CD1c-positive myeloid dendritic cell (primary cell): ENCODE measurements at regions not wholly inside any gene's neighbourhood (a gene's known extent, or its start where the extent isn't known, plus 50 kb on each side); places are given as distances from the start of the nearest gene placed in this dataset.
A peak's percentile ranks its signal among the peaks of the same experiment; 100 is the strongest.
"Not testable (repeated sequence)": the region's sequence is repeated elsewhere in the genome, so short reads cannot be mapped to it uniquely, and the experiment has no call there.

ENCODE experiments used
- DNase-seq: peaks from one replicate; pipeline ENCODE4 v3.0.0-alpha.2; 2016; ENCODE audit errors: extremely low spot score

DNA sequence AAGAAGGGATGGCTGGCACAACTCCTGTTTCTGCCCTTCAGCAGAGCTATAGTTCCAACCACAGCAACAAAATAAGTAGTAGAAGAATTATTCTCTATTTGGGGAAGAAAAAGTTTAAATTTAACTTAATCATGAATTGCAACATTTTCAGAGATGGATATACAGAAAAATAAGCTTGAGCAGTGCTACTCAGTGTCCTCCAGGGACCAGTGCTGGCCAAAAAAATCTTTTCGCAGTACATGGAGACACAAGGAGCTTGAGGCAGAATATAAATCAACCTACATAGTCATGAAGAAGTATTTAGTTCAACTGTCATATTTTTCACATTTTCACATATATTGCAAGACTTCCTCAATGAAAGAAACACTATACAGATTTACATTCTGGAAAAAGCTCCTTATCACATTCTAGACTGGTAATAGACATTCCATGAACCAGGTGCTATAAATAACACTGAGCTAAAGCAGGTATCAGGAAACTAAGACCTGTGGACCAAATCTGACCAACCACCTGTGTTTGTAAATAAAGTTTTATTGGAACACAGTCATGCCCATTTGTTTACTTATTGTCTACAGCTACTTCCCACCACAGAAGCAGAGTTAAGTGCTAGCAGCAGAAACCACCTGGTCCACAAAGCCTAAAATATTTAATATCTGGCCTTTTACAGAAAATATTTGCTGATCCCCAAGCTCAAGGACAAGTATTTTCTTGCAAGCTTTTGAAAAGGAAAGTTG, 101.9 kb downstream of the RGS21 start:
- DNase-seq, result no peak

DNA sequence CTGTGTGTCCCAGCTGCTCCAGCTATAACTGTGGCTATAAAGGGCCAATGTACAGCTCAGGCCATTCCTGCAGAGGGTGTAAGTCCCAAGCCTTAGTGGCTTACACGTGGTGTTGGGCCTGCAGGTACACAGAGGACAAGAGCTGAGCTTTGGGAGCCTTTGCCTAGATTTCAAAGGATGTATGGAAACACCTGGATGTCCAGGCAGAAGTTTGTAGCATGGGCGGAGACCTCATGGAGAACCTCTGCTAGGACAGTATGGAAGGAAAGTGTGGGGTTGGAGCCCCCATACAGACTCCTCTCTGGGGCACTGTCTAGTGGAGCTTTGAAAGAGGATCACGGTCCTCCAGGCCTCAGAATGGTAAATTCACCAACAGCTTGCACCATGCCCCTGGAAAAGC, 113.9 kb downstream of the RGS21 start:
- no peak for DNase-seq

DNA sequence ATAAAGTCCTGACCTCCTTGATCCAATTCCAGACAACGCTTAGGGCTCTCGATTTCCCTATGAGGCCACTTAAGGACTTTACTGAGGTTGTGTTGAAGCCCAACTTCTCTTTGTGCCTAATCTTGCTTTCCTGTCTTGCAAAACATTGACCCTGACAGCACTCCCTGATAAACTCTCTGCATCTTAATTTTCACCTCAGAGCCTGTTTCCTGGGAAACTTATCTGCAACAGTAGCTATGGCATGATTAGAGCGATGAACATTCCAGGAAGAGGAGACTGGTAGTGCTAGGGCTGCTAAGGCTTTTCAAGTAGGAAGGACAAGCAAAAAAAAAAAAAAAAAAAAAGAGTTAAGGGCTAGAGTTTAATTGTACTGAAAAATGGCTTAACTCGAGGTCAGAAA, 118.9 kb downstream of the RGS21 start:
- DNase-seq, result no peak

DNA sequence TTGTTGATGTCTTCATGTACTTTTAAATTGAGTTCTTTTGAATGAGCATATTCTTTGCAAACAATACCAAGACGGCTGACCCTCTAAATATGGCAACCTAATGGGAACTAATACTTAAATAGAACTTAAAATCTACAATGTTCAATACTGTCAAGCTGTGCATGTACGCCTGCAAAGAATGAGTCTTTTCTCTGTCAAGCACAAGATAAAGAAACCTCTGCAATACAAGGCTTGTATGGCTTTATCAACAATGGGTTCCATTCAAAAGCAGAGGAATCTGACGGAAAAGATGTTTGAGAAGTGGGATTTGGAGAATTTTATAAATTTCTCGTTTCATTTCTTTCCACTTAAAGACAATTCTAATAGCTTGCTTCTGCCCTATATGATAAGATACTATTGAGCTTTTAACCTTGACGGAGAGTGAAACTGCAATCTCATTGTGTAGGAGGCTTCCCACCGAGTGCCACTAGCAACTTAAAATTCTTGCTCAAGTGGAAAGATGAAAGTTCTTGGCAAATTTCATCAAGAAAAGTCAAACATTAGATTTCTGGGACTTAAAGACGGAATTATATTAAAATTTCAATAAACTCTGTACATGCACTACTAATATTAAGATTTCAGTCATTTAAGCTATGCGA, 119.8 kb downstream of the RGS21 start:
- no peak for DNase-seq

DNA sequence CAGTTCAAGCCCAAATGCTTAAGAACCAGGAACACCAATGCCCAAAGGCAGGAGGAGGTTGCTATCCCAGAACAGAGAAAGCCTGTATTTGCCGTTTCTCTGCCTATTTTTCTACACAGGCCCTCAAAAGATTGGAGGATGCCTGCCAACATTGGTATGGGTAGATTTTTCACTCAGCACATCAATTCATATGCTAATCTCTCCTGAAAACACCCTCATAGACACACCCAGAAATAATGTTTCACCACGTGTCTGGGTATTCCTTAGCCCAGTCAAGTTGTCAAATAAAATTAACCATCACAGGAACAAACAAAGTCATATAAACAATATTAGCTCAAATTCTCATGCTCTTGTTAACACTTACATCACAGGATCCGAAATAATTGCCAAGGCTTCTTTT, 121.9 kb downstream of the RGS21 start:
- DNase-seq, result no peak

DNA sequence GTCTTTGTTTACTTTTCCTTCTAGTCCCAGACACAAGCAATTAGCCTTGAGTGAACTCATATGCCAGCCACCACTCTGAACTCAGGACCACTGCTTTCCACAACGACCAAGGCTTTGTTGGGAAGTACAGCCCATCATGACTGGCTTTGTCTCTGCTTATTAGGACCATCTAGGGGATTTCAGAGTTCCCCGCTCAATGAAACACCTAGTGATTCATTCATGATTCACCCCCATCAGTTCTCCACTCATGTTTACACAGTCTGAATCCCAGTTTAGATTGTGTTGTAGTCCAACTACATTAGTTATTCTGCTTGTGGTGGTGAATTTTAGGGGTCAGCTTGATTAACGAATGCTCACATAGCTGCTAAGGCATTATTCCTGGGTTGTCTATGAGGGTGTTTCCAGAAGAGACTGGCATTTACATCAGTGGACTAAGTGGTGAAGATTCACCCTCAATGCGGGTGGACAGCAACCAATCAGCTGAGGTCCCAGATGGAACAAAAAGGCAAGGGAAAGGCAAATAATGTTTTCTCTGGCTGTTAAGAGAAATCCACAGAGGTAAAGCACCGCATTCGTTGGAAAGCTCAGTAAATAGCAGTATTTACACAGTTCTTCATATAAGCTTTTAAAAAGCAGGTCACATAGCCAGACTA, 122.7 kb downstream of the RGS21 start:
- no peak for DNase-seq

DNA sequence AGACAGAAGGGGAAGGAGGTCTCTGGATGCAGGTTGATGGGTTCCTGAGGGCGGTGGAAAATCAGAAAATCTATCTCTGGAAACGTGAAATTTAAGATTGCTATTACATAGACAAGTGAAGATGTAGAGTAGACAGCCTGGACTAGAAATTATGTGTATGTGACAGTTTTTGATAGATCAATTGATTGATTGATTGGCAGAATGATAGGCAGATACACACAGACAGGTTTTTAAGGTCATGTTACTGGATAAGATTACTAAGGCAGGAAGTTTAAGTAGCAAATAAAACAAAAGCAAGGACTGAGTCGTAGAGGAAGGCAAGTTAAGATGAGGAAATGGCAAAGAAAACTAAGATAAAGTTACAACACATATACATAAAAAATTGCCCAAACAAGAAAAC, 124.7 kb downstream of the RGS21 start:
- no peak for DNase-seq

DNA sequence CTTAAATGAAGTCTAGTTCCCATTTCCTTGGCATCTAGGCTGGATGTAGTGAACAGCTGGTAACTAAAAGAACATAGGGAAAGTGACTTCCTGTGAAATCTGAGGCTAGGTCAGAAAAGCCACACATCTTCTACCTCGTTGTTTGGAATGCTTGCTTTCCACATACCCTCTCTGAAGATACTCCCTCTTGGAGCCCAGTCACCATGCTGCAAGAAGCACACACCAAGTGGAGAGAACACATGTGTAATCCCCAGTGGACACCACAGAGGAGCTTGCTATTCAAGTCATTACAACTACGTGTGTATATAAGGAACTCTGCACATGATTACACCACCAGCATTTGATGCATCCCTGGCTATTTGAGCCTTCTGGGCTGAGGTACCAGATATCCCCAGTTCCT, 125.9 kb downstream of the RGS21 start:
- no peak for DNase-seq

DNA sequence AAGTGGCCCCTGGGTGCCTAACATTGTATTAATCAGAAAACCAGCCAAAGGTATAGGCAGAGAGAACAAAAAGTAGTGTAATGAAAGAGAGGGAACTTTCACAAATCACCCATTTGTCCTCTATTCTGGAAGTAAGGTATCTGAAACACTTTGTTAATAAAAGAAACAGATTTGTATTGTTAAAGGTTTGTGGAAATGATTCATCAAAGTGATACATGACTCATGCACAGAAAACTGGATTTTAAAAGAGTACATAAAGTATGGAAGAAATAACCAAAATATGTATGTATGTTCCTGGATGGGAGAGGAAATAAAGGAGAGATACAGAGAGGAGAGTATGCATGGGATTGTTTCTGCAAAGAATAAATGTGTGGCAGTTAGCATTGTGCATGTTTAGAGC, 126.8 kb downstream of the RGS21 start:
- DNase-seq, result no peak

DNA sequence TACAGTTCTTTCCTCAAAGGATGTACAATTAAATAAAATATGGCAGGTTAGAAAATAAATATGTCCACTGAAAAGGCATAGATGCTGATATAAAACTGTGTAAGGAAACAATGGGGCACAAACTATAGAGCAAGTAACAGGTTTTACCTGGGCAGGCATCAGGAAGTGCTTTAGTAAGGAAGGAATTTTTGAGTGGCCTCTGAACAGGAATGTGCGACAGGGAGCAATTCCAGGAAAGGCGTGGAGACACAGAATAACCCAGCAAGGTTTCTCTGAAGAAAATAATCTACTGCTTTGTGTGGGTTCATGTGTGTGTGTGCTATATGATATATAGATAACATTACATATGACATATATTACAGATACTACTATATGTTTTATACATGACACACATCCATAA, 128.4 kb downstream of the RGS21 start:
- no peak for DNase-seq

DNA sequence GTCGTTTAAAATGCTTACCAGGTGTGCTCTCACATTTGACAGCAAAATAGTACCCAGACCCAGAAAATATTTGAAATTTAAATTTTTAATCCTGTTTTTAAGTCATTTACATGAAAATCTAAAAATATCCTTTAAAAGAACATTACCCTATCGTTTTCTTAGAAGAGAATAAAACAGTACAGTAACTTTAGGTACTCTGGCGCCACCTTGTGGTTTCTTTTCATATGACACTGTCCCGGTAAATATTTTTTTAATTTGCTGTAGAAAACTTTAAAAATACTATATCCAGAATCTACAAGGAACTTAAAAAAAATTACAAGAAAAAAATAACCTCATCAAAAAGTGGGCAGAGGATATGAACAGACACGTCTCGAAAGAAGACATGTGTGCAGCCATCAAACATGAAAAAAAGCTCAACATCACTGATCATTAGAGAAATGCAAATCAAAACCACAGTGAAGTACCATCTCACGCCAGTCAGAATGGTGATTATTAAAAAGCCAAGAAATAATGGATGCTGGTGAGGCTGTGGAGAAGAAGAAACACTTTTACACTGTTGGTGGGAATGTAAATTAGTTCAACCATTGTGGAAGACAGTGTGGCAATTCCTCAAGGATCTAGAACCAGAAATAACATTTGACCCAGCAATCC, 129.2 kb downstream of the RGS21 start:
- peak; percentile 73 for DNase-seq

DNA sequence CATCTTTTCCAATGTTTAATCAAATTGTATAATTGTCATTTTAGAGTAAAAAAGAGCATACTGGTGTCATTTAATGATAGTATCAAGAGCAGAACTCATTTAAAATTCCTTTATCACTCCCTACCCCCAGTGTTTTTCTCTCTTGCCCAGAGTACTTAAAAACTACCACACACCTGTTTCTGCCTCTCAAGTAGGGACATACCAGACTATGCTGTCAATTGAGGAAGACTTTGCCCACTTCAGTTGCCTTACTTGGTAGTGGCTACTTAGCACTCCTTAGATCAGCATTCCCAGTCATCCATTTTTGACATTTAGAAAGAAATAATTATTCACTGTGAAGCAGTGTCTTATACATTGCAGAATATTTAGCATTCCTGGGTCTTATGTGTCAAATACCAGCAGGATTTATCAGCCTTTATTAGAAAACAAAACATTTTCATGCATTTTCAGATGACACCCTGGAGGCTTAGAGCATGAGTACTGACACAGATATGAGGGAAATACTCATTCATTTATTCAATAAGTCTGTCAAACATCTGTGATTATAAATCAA, 127.5 kb upstream of the RGS1 start:
- no peak for DNase-seq

DNA sequence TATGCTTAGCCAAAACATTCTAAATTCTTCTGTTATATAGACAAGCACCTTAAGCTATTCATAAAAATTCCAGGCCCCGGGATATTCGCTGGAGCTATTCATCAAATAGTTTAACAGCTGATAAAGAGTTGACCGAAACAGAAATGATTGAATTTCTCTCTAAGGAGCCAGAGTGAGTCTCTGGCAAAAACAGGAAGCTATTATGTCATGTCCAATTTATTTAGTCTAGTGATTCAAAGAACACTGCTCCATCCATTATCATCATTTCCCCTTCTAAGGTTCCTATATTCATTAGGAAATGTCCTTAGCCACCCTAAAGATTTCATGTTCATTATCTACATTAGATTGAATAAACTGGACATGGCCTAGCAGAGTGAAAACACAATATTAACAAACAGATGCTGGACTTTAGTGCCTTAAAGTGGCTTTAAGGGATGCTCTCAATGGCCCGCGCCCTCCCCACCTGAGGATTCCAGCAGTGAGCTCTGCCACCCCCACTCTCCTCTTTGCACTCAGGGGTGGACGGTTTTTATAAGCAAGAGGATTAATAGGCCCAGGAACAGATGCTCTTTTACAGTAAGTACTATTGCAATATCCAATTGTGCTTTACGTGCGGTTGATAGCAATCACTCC, 122.1 kb upstream of the RGS1 start:
- DNase-seq, result no peak

DNA sequence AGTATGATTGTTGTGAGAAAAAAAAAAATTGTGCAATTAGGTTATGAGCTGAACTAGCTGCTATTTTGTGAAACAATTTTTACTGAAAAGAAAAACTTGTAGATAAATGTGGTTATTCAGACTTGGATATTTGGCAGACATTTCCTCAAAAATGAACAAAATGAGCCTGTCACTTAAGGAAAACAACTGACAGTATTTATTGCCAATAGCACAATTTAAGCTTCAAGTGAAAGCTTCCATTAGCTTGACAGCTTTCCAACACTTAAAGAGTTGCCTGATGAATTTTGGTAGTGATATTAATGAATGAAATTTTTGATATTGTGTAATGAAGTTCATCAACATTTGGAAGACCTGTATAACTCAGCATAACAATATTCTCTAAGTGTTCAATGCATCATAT, 116.1 kb upstream of the RGS1 start:
- no peak for DNase-seq

DNA sequence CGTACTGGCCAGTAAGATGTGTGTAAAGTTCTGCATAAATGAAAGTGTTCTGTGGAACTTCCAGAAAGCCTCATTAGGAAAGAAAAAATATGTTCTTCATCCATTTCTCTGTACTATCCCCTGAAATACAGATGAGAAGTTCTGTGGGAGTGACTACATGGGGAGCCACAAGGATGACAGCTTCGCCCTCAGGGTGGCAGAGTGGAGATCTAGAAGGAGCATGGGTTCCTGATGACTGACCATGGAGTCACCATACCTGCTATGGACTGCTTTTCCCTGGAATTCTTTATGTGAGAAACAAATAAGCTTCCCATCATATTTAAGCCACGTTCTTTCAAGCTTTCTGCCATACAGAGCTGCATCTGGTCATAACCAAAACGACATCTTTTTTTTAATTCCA, 113.9 kb upstream of the RGS1 start:
- no peak for DNase-seq

DNA sequence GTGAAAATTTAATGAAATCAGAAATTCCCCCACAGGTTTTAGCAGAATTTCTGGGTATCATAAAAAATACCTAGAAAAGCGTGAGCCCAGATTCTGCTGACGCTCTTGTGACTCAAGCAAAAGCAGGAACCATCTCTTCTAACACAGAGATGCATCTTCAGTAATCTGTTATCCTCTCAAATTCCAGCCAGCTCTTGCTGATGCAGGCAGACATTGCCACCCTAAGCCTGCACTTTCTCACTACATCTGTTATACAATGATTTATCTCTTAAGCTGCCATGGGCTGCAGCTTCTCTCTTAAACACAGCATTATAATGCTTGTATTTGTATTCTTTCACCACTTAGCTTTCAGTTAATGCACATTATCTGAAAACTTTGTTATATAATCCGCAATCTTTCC, 113.0 kb upstream of the RGS1 start:
- DNase-seq, result no peak

DNA sequence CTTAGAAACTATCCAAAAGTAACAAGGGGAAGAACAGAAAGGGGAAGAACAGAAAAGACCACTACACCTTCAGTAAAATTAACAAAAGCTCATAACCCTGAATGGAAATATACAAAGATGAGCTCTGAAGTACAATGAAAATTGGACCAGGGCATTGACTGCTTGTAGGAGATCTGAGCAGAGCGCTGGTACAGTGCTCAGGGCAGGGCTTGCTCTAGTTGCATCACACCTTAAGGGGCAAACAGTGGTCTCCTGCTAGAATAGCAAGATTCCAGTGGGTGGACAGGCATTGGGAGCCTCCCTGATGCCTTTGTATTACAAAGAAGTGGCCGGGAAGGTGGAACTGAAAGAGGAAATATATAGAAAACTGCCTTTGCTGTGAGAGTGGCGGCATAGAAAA, 111.9 kb upstream of the RGS1 start:
- DNase-seq, result no peak

DNA sequence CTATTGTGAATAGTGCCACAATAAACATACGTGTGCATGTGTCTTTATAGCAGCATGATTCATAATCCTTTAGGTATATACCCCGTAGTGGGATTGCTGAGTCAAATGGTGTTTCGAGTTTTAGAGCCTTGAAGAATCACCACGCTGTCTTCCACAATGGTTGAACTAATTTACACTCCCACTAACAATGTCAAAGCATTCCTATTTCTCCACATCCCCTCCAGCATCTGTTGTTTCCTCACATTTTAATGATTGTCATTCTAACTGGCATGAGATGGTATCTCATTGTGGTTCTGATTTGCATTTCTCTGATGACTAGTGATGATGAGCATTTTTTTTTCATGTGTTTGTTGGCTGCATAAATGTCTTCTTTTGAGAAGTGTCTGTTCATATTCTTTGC, 110.4 kb upstream of the RGS1 start:
- DNase-seq, result not testable (repeated sequence)

DNA sequence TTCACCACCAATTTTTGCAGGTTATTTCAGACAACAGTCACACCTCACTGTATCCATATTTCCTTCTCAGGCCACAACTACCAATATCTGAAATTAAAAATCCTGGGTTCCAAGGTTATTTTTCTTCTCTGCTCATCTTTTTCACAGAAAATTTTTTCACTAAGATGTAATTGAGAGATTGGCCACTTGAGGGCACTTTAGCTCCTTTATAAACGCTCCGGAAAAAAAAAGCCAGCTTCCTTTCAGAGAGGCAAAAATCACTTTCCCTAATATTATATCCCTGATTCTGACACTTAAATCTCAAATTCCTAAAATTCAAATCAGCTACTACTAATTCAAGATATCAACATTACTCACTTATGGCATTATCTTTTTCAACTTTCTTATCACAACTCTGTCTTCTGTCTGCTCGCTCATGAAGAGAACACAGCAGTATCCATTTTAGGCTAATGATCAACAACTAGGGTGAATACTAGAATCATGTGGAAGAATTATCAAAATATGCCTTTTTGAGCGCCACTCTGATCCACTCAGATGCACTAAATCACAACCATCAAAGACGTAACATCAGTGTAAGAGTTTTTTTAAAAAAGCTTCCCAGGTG, 101.4 kb upstream of the RGS1 start:
- DNase-seq, result peak; percentile 82

DNA sequence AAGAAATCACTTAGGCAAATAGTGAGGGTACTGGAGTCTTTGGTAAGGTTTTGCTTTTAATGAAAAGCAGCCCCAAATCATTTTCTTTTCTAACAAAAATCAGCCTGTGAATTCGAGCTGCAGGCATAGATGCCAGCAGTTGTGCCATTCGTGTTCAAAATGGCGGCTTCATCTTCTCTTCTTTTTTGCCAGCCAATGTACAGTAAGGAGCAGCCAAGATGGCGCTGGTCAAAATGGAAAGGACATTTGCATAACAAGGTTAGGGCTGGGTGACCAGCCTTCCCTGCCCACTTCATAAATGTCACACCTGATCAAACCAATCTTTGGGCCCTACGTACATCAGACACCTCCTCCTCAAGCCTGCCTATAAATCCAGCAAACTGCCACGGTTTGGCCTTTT, 100.2 kb upstream of the RGS1 start:
- DNase-seq, result no peak

DNA sequence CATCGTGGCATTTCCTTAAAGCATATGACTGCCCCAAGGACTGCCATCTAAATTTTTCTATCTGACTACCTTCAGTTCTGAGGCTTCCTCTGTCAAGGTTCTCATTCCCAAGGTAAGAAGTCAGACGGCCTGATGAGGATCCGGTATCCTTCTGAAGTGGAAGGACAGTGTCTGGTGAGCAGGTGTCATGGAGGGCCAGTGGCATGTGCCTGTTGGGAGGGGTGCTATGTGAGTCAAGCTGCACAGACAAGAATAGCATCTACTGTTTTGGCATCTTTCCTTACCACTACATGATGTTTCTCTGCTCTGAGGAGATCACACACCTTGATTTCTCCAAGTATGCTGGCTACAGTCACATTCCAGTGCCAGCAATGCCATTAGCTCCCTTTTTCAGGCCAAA, 99.6 kb upstream of the RGS1 start:
- DNase-seq, result no peak
